ENCODE measurements at regions not wholly inside any gene's neighbourhood (a gene's known extent, or its start where the extent isn't known, plus 50 kb on each side); places are given as distances from the start of the nearest gene placed in this dataset.

DNA sequence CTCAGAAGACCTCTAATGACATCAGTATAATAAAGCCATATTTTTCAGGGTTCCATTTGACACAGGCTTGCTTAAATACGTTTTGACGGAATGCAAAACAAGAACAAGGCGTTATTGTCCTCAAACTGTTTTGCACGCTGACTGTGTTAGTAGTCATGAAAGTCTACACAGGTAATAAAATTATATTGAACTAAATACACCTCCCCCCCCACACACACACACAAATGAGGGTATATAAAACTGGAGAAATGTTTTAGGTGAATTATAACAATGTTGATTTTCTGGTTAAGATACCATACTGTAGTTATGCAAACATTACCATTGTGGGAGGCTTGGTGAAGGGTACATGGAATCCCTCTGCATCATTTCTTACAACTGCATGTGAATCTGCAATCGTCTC is 257.1 kb upstream of the ARRDC4 start:
- TF ChIP-seq, protein P1, sequence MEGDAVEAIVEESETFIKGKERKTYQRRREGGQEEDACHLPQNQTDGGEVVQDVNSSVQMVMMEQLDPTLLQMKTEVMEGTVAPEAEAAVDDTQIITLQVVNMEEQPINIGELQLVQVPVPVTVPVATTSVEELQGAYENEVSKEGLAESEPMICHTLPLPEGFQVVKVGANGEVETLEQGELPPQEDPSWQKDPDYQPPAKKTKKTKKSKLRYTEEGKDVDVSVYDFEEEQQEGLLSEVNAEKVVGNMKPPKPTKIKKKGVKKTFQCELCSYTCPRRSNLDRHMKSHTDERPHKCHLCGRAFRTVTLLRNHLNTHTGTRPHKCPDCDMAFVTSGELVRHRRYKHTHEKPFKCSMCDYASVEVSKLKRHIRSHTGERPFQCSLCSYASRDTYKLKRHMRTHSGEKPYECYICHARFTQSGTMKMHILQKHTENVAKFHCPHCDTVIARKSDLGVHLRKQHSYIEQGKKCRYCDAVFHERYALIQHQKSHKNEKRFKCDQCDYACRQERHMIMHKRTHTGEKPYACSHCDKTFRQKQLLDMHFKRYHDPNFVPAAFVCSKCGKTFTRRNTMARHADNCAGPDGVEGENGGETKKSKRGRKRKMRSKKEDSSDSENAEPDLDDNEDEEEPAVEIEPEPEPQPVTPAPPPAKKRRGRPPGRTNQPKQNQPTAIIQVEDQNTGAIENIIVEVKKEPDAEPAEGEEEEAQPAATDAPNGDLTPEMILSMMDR (IDR thresholded peaks at IDR 0.05; ENCODE audit: low read depth, low read length, missing control alignments), result no peak
- no peak for DNase-seq (ENCODE audit: extremely low read depth, low read depth)
- H3K4me3 ChIP-seq (replicated peaks; ENCODE audit: low read depth, low read length), result no peak overlapping the region

DNA sequence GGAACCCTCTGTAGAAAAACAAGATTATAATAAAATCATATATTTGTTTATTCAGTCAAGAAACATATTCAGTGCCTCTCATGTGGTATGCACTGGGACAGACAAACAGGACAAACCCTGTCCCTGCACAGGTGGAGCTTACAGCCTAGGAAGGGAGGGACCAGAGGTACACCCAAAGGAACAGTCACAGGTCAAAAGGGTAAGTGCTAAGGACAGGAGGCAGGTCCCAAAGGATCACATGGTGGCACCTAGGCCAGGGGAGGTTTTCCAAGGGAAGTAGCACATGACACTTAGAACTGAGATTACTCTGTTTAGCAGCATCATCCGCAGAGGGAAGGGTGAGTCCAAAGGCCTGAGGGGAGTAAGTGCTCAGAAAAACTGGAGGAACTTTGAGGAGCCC is 254.4 kb upstream of the ARRDC4 start:
- DNase-seq (ENCODE audit: extremely low read depth, low read depth), result no peak
- TF ChIP-seq, protein P1 (IDR thresholded peaks at IDR 0.05; ENCODE audit: low read depth, low read length, missing control alignments), result no peak
- H3K4me3 ChIP-seq (replicated peaks; ENCODE audit: low read depth, low read length), result no peak overlapping the region

DNA sequence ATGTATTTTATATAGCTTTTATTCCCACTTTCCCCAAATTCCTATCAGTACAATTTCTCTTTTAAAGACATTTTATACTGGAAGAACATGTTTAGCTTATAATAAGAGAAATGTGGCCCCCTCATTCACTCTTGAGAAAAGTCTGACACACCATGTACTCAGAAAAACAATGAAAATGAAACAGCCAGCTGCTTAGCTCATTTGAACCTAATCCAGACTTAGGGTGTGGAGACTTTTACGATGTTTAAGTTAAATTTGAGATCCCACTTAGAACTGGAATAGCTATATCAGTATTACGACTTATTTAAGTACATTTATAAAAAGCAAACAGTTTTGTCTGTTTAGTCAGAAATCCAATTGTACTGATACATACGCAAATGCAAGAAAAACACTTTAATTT is 252.3 kb upstream of the ARRDC4 start:
- TF ChIP-seq, protein P1 (IDR thresholded peaks at IDR 0.05; ENCODE audit: low read depth, low read length, missing control alignments), result no peak
- no peak for DNase-seq (ENCODE audit: extremely low read depth, low read depth)
- no peak overlapping the region for H3K4me3 ChIP-seq (replicated peaks; ENCODE audit: low read depth, low read length)

DNA sequence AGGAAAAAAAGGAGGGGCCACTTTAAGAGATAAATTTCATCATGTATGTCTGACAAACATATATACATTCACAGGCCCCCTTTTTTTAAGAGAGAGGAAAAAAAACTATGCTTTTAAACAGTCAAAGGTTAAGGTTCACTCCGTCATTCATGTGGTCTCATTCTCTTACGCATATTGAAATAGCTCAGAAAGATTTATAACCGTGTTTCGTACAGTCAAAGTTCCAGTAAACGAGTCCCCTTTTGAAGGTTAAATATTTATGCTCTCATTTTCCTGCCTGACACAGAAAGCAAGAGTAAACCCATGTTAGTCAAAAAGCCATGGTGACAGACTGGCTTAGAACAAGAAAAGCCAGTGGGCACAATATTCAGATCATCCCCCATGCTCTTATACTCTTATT is 248.0 kb upstream of the ARRDC4 start:
- TF ChIP-seq, protein P1 (IDR thresholded peaks at IDR 0.05; ENCODE audit: low read depth, low read length, missing control alignments), result no peak
- no peak overlapping the region for H3K4me3 ChIP-seq (replicated peaks; ENCODE audit: low read depth, low read length)
- no peak for DNase-seq (ENCODE audit: extremely low read depth, low read depth)

DNA sequence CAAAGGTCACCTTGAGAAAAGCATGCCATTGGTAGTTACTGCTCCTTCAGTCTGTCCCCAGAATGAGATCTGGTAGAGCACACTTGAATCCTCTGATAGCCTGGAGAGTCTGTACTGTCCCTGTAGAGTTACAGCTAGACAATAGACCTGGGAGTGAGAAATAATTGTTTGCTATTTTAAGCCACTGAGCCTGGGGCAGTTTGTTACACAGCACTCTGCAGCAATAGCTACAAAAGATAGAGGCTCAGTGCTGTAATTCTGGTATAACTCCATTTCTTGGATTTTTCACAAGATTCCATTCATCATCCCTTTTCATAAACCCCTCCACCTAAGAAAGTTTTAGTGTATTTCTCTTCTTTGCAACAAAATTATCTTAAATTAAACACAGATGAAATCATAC is 242.7 kb upstream of the ARRDC4 start:
- DNase-seq (ENCODE audit: extremely low read depth, low read depth), result no peak
- TF ChIP-seq, protein P1 (IDR thresholded peaks at IDR 0.05; ENCODE audit: low read depth, low read length, missing control alignments), result no peak
- no peak overlapping the region for H3K4me3 ChIP-seq (replicated peaks; ENCODE audit: low read depth, low read length)

DNA sequence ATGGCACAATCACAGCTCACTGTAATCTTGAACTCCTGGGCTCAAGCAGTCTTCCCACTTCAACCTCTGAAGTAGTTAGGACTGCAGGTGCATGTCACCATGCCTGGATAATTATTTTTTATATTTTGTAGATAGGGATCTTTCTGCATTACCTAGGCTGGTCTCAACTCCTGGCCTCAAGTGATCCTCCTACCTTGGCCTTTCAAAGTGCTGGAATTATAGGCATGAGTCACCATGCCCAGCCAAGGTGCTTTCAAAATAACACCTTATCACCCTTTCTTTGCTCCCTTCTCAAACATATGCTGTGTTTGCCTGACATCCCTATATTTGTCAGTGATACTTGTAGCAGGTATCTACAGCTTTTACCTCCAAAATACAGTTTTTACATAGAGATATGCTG is 242.0 kb upstream of the ARRDC4 start:
- no peak for DNase-seq (ENCODE audit: extremely low read depth, low read depth)
- TF ChIP-seq, protein P1 (IDR thresholded peaks at IDR 0.05; ENCODE audit: low read depth, low read length, missing control alignments), result no peak
- no peak overlapping the region for H3K4me3 ChIP-seq (replicated peaks; ENCODE audit: low read depth, low read length)

DNA sequence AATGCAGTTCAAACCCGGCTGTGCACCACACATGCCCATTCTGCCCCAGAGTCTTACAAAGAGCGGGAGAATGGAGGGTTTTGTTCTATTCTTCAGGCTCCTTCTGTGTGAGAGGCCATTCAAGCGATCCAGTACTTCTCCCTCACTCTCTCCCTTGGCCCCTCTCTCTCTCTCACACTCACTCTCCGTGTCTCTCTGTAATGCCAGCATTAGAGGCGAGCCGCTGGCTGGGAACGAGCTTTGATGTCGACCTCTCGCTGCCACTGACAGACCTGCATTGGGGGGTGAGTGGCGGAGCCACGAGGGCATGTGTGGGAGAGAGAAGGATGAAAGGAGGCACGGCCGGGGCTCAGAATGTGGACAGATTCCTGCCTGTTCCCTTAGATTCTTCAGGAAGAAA is 231.7 kb upstream of the ARRDC4 start:
- TF ChIP-seq, protein P1 (IDR thresholded peaks at IDR 0.05; ENCODE audit: low read depth, low read length, missing control alignments), result no peak
- no peak for DNase-seq (ENCODE audit: extremely low read depth, low read depth)
- H3K4me3 ChIP-seq (replicated peaks; ENCODE audit: low read depth, low read length), result no peak overlapping the region

Data from HFF-Myc (cell line).